Gastroesophageal sphincter (tissue), 3 donors: ENCODE measurements at regions not wholly inside any gene's neighbourhood (a gene's known extent, or its start where the extent isn't known, plus 50 kb on each side); places are given as distances from the start of the nearest gene placed in this dataset.

Source experiments
- EP300 ChIP-seq: sonication (generic); formaldehyde crosslinking; IDR thresholded peaks from one replicate; pipeline ENCODE4 v1.6.1; 2017; ENCODE audit warnings: antibody characterized with exemption, mild to moderate bottlenecking
- POLR2A ChIP-seq, 2 donors: fragments of 450-650 bp; IDR thresholded peaks; one replicate each; pipeline ENCODE4 v1.6.1; 2017; ENCODE audit warnings: antibody characterized with exemption in 2 of 2, mild to moderate bottlenecking in 2 of 2, moderate library complexity in 1 of 2
- POLR2AphosphoS5 ChIP-seq: sonication (generic); formaldehyde crosslinking; IDR thresholded peaks from one replicate; pipeline ENCODE4 v1.6.1; 2017; ENCODE audit warnings: antibody characterized with exemption
- TF ChIP-seq, protein P1 (sequence below), 4 experiments: fragments of 200-600 bp in 2 of 4; fragments of 450-650 bp in 2 of 4; sonication (generic) in 1 of 4; IDR thresholded peaks; one replicate each; pipeline ENCODE4 v1.5.1; 2017 to 2019; ENCODE audit warnings: antibody characterized with exemption in 4 of 4, mild to moderate bottlenecking in 2 of 4, moderate library complexity in 2 of 4

DNA sequence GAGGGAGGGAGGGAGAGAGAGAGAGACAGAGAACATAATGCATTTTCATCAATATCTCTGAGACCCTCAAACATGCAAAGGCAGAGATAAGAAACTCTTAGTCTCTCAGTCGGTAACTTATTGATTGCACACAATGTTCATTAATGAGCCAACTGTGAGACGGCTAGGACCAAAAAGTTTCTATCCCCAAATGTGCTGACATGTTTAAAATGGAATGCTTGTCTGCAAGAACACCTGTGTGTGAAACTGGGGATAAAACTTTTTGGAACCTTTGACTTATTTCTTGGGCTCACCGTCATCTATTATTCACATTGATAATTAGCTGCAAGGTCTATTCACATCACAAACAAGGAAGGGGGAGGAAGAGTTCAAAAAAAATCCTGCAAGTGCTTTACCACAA lies 477.9 kb downstream of the STIM2 start:
- TF ChIP-seq, protein P1, sequence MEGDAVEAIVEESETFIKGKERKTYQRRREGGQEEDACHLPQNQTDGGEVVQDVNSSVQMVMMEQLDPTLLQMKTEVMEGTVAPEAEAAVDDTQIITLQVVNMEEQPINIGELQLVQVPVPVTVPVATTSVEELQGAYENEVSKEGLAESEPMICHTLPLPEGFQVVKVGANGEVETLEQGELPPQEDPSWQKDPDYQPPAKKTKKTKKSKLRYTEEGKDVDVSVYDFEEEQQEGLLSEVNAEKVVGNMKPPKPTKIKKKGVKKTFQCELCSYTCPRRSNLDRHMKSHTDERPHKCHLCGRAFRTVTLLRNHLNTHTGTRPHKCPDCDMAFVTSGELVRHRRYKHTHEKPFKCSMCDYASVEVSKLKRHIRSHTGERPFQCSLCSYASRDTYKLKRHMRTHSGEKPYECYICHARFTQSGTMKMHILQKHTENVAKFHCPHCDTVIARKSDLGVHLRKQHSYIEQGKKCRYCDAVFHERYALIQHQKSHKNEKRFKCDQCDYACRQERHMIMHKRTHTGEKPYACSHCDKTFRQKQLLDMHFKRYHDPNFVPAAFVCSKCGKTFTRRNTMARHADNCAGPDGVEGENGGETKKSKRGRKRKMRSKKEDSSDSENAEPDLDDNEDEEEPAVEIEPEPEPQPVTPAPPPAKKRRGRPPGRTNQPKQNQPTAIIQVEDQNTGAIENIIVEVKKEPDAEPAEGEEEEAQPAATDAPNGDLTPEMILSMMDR (IDR thresholded peaks at IDR 0.05) = no peak
- TF ChIP-seq POLR2AphosphoS5 (no peak), EP300 (no peak), POLR2A (IDR thresholded peaks at IDR 0.05) (no peak)
